KOPT-K1 (cell line): ENCODE measurements at regions not wholly inside any gene's neighbourhood (a gene's known extent, or its start where the extent isn't known, plus 50 kb on each side); places are given as distances from the start of the nearest gene placed in this dataset.

Experiments used
- H3K27ac ChIP-seq: fragments of 200-600 bp; sonication (generic); 2 replicates; pipeline ENCODE4 v1.5.1; 2016; ENCODE audit warnings: antibody characterized with exemption, mild to moderate bottlenecking, low read depth, low read length; ENCODE audit not compliant: poor library complexity, severe bottlenecking
- H3K36me3 ChIP-seq: fragments of 200-600 bp; sonication (generic); 2 replicates; pipeline ENCODE4 v1.5.1; 2017; ENCODE audit warnings: antibody characterized with exemption, mild to moderate bottlenecking, low read length, moderate library complexity; ENCODE audit not compliant: insufficient read depth
- H3K9me3 ChIP-seq: fragments of 200-600 bp; sonication (generic); 2 replicates; pipeline ENCODE4 v1.5.1; 2017; ENCODE audit warnings: antibody characterized with exemption, low read length, mild to moderate bottlenecking; ENCODE audit not compliant: insufficient read depth, poor library complexity, severe bottlenecking

DNA sequence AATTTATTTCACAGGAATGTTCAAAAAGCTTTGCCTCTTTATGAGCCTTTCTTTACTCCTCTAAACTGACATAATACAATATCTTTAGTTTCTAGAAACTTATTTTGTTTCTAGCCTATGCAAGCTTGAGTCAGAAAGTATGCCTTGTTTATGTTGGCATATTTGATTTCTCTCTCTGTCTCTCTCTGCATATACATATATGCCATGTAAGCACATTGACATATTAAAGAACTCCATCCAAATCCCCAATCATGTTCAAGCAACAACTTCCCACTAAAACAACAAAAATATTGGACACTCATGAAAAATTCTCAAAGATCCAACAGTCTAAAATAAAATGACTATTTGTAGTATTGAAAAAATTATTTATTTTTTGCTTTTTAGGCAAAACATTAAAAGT, 1651.2 kb upstream of the ACVR2A start:
- no peak overlapping the region for H3K27ac ChIP-seq
- H3K9me3 ChIP-seq = no peaks in the 10 kb centered on the region
- no peaks in the 10 kb centered on the region for H3K36me3 ChIP-seq

DNA sequence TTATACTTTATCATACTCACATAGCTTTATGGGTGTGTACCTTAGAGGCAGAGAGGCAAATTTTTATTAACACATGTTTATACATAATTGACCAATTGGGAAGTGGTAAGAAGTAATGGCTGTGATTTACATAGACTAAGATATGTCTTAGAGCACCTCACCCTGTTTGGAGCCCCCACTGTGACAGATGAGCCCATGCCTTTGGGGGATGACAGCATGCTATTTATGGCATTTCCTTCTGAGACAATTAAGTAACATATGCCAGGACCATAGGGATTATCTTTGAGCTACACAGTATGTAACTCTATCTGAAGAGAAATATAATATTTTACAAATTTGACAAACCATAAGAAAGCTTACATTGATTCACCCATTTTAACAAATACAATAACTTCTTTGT, 1655.3 kb upstream of the ACVR2A start:
- Histone ChIP-seq H3K36me3 (no peaks in the 10 kb centered on the region), H3K27ac (no peak overlapping the region), H3K9me3 (no peaks in the 10 kb centered on the region)

DNA sequence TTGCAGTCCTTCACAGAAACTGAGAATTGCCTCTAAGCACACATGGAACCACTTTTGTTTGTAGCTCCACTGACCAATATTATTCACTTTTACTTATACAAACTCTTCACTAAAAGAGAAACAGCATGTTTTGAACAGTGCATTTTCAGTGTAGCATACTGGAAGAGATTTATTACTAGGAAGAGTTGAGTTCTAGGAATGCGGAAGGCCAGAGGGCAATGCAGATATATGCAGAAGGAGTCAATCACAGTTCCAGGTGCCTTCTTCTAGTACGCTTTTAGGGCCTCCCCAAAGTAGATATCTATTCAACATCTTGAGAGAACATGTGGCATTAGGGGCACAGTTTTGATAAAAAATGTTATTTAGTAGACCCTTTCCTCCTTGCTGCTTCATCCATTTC, 1654.0 kb upstream of the ZEB2 start:
- Histone ChIP-seq H3K27ac (no peak overlapping the region), H3K36me3 (no peaks in the 10 kb centered on the region), H3K9me3 (no peaks in the 10 kb centered on the region)

DNA sequence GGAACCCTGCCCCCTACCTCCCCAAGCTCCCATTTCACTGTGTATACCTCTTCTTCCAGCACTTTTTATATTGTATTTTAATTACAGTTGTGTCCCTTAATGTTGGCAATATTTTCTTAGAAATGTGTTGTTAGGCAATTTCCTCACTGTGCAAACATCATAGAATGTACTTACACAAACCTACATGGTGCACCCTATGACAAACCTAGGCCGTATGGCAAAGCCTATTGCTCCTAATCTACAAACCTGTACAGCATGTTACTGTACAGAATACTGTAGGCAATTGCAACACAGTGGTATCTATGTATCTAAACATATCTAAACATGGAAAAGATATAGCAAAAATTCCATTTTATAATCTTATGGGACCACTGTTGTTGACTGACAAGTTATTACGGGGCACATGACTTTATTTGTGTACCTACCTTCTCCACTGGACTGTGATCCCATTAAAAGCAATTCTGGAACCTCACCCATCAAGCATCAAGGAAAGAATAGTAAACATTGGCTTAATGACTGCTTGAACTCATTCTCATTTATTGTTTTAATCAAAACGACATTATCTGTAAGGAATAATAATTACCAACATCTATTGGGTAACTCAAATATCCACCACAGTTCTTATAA, 1641.5 kb upstream of the ZEB2 start:
- H3K27ac ChIP-seq = no peak overlapping the region
- no peaks in the 10 kb centered on the region for H3K36me3 ChIP-seq
- no peaks in the 10 kb centered on the region for H3K9me3 ChIP-seq

DNA sequence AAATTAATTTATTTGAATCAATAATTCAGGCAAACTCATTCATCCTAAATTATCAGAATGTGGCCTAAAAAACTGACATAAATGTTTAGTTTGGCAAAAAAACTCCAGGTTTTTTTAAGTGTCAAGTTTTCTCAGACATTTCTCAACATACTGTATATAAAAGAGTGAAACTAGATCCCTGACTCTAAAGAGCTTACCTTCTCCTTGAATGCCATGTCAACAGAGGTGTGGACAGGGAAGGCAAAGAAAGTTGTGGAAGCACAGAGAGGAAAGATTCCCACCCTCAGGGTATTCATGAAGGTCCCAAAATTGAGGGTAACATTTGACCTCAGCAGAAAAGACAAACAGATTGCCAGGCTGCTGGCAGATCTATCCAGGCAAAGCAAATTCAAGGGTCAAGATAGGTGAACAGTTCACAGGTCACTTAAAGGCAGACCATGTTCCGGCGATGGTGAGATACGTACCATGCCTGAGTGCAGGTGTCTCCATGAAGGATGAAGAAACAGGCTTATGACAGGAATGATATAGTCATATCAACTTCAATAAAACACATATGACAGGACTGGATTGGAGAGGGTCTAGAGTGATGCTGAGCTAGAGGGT, 1638.3 kb upstream of the ZEB2 start:
- no peaks in the 10 kb centered on the region for H3K36me3 ChIP-seq
- no peak overlapping the region for H3K27ac ChIP-seq
- H3K9me3 ChIP-seq = no peaks in the 10 kb centered on the region

DNA sequence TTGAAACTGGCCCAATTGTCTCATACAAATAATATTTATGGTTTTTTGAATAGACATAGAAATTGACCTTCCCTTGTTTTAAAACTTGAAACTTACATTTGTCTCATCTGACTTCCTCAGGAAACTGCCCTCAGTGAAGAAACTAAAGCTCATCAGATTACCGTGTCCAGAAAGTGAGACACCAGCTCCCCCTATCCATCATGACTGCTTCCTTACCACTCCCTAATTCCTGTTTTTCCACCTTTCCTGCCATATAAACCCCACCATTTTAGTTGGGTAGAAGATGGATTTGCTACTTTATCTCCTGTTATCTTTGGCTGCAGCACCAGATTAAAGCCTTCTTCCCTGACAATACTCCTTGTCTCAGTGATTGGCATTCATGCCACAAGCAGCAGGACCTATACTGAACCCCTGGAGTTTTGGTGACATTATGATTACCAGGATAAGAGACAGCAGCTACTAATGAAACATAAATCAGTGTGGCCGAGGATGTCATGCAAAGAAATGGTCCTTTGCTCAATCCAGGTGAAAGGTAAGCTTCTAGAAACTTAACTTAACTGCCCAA, 1627.6 kb upstream of the ZEB2 start:
- Histone ChIP-seq H3K36me3 (no peaks in the 10 kb centered on the region), H3K27ac (no peak overlapping the region), H3K9me3 (no peaks in the 10 kb centered on the region)

DNA sequence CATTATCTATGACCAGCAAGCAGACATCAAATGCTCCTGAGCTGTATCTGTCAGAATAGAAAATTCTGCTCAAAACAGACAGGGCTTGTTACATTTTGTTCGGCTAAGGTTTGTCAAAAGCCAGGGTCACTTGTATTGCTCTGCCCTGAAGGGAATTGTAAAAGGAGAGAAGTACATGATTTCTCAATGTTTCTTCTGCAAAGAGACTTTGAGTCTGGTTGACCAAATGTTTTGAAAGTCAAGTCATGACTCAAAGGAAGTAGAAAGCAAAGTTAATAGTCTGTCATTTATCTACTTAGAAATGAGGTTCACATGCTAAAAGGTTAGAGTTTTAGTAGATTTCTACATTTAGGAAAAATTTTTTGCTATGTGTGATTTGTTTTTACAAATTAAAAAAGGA, 1624.1 kb upstream of the ZEB2 start:
- Histone ChIP-seq H3K36me3 (no peaks in the 10 kb centered on the region), H3K27ac (no peak overlapping the region), H3K9me3 (no peaks in the 10 kb centered on the region)

DNA sequence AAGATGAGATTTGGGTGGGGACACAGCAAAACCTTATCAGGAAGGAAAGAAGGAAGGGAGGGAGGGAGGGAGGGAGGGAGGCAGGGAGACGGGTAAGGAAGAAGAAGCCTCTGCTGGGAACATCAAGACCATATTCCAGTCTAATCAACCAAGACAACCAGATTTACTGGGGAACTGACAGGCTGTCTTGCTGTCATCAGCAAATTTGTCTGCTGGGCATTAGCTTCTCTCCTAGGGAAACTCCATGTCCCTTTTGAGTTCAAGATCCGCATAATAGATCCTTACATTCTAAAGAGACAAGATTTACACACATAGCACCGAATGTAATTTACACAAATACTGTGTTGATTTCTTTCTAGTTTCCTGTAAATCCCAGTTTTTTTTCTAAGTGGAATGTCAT, 1618.9 kb upstream of the ZEB2 start:
- Histone ChIP-seq H3K9me3 (no peaks in the 10 kb centered on the region), H3K36me3 (no peaks in the 10 kb centered on the region), H3K27ac (no peak overlapping the region)

DNA sequence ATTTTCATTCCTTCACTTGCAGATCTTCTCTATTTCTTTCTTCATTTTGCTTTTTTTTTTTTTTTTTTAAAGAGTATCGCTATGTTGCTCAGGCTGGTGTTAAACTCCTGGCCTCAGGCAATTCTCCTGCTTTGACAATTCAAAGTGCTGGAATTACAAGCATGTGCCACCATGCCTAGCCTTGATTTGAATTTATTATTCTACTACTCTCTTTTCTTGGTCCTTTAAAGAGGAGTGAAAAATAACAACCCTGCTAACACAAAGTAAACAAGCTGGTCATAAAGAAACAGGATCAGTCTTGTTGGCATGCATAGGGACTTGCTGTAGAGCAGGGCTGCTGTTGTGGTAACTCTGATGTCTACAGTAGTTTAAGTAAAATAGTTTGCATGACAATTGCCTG, 1615.3 kb upstream of the ZEB2 start:
- H3K9me3 ChIP-seq = no peaks in the 10 kb centered on the region
- H3K27ac ChIP-seq = no peak overlapping the region
- no peaks in the 10 kb centered on the region for H3K36me3 ChIP-seq

DNA sequence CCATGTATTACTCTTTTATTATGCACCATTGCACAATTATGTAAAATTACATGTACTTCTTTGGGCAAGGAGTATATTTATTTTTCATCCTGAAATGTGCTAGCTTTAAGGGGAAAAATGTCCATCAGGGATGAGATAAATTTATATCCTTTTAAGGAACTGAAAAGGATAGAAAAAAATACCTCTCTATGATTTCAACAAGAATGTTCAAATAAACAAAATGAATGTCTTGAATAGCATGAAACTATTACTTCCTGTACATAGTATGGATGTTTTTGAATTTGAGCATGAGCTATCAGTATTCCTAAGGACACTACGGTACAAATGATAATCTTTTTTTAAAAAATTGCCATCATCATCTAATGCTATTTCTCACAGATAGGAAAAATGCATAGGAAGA, 1611.9 kb upstream of the ZEB2 start:
- H3K27ac ChIP-seq = no peak overlapping the region
- no peaks in the 10 kb centered on the region for H3K36me3 ChIP-seq
- no peaks in the 10 kb centered on the region for H3K9me3 ChIP-seq

DNA sequence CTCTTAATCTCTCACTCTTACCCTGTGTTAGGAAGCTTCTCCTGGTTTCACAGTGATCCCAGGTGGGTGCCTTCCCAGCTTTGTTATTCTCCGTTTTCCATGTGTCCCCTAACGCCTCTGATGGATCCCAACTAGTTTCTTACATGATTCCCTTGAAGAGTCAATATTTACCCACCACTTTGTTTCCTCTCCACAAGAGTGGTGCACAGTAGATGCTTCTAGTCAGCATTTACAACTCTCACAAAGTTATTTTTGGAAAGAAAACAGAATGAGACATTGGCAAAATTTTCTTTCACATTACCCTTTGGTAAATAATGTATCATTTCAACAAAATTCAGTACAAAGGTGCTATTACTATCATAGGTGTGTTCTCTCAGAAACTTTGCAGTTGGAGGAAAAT, 1611.1 kb upstream of the ZEB2 start:
- Histone ChIP-seq H3K36me3 (no peaks in the 10 kb centered on the region), H3K27ac (no peak overlapping the region), H3K9me3 (no peaks in the 10 kb centered on the region)

DNA sequence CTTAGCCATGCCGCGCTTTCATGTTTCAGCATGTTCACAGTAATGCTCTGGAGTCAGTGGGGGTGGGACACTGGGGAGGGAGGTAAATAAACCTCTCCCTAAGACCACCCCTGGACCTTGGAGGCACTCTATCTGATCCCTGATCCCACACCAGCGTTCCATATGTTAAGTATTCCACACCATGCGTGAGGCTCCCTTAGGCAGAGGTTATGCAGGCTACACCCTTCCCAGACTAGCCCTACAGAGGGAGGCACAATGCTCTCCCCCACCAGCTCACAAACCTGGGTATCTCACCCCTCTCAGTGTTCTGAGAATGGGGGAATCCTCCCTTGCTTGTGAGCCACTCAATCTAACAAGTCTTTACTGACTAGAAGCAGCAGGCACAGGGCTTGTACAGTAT, 1610.4 kb upstream of the ZEB2 start:
- Histone ChIP-seq H3K9me3 (no peaks in the 10 kb centered on the region), H3K36me3 (no peaks in the 10 kb centered on the region), H3K27ac (no peak overlapping the region)

DNA sequence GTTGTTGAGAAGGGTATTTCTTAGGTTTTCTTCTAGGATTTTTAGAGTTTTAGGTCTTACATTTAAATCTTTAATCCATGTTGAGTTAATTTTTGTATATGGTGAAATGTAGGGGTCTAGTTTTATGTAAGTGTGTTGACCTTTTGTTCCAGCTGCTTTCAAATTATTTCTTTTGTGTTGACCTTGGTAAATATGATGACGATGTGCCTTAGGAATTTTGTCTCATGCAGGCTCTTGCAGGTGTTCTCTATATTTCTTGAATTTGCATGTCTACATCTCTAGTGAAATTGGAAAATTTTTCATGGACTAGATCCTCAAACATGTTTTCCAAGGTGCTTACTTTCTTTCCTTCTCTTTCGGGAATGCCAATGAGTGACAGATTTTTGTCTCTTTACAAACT, 1609.3 kb upstream of the ZEB2 start:
- Histone ChIP-seq H3K9me3 (no peaks in the 10 kb centered on the region), H3K27ac (no peak overlapping the region), H3K36me3 (no peaks in the 10 kb centered on the region)

DNA sequence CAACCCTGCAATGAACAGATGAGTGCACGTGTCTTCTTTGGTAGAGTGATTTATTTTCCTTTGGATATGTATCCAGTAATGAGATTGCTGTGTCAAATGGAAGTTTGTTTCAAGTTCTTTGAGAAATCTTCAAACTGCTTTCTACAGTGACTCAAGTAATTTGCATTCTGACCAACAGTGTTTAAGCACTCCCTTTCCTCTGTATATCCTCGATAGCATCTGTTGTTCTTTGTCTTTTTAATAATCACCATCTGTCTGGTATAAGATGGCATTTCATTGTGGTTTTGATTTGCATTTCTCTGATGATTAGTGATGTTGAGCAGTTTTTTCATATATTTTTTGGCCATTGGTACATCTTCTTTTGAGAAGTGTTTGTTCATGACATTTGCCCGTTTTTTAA, 1608.3 kb upstream of the ZEB2 start:
- H3K36me3 ChIP-seq = no peaks in the 10 kb centered on the region
- H3K27ac ChIP-seq = no peak overlapping the region
- H3K9me3 ChIP-seq = no peaks in the 10 kb centered on the region

DNA sequence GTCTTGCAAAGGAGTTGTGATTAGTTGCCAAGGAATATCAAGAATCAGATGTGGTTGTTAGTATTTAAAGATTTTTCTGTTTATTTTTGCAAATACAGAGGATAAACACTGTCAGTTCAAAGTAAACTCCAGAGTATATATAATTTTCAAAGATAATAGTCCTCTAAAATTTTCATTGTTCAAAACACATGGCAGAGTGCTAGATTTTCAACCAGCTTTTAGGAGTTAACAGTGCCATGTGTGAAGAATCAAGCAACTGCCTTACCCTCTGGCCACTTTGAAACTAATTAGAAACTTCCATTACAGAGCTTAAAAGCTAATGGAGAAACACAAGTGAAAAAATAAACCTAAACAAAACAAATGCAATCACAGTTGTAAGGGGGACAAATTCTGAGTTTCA, 1605.6 kb upstream of the ZEB2 start:
- Histone ChIP-seq H3K27ac (no peak overlapping the region), H3K9me3 (no peaks in the 10 kb centered on the region)

DNA sequence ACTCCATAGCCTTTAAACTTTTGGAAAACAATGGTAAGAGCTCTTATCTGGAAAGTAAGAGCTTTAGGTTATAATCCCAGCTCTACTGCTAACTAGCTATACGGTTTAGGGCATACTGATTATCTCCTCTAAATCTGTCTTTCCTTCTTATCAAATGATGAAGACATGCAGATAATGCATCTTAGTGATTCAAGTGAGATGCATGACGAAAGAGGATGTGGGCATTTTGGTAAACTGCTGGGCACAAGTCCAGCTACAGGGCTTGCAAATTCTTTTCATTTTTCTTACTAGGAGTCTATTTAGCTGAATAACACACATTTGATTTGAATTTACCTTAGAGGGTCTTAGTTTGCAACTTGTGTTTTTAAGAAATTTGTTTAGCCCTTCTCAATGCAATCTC, 1604.8 kb upstream of the ZEB2 start:
- Histone ChIP-seq H3K9me3 (no peaks in the 10 kb centered on the region), H3K36me3 (no peaks in the 10 kb centered on the region), H3K27ac (no peak overlapping the region)

More for the DNA sequence above, 1605.6 kb upstream of the ZEB2 start:
- no peaks in the 10 kb centered on the region for H3K36me3 ChIP-seq
